AG09319 (cell line): ENCODE measurements at regions not wholly inside any gene's neighbourhood (a gene's known extent, or its start where the extent isn't known, plus 50 kb on each side); places are given as distances from the start of the nearest gene placed in this dataset.

Experiments
- DNase-seq: peaks from one replicate; pipeline ENCODE4 v3.0.0-alpha.2; 2010; ENCODE audit warnings: low read depth; ENCODE audit errors: extremely low read depth
- TF ChIP-seq, protein P1 (sequence below): IDR thresholded peaks from 2 replicates; pipeline ENCODE4 v1.5.1; 2011; ENCODE audit warnings: low read depth, mild to moderate bottlenecking, inconsistent platforms, low read length, moderate library complexity

- TF ChIP-seq, protein P1, sequence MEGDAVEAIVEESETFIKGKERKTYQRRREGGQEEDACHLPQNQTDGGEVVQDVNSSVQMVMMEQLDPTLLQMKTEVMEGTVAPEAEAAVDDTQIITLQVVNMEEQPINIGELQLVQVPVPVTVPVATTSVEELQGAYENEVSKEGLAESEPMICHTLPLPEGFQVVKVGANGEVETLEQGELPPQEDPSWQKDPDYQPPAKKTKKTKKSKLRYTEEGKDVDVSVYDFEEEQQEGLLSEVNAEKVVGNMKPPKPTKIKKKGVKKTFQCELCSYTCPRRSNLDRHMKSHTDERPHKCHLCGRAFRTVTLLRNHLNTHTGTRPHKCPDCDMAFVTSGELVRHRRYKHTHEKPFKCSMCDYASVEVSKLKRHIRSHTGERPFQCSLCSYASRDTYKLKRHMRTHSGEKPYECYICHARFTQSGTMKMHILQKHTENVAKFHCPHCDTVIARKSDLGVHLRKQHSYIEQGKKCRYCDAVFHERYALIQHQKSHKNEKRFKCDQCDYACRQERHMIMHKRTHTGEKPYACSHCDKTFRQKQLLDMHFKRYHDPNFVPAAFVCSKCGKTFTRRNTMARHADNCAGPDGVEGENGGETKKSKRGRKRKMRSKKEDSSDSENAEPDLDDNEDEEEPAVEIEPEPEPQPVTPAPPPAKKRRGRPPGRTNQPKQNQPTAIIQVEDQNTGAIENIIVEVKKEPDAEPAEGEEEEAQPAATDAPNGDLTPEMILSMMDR, result no peak
- DNase-seq, result no peak
Measured at GRCh38 chr13:34278780-34279179, 460.8 kb downstream of the RFC3 start.

GRCh38 chr13:34290661-34291060, 472.7 kb downstream of the RFC3 start:
- no peak for DNase-seq
- TF ChIP-seq, protein P1, result no peak

GRCh38 chr13:34294483-34295129, 476.7 kb downstream of the RFC3 start:
- DNase-seq, result no peak
- TF ChIP-seq, protein P1, result no peak

- no peak for DNase-seq
- TF ChIP-seq, protein P1, result no peak
Measured at GRCh38 chr13:34300559-34300958, 482.6 kb downstream of the RFC3 start.

DNA sequence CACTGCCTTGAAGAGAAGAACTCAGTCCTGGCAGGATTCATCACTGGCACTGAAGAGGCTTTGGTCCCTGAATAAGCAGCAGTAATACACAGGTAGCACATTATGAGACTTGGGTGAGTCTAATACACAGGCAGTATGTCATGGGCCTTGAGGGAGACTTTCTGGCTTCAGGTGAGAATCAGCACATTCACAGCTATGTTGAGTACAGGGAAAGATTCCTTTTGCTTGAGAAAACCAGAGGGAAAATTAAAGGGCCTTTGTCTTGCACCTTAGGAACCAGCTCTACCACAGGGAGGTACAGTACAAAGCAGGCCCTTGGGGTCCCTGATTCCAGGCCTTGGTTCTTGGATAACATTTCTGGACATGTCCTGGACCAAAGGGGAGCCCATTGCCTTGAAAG, 484.6 kb downstream of the RFC3 start:
- DNase-seq, result no peak
- TF ChIP-seq, protein P1, result no peak

DNA sequence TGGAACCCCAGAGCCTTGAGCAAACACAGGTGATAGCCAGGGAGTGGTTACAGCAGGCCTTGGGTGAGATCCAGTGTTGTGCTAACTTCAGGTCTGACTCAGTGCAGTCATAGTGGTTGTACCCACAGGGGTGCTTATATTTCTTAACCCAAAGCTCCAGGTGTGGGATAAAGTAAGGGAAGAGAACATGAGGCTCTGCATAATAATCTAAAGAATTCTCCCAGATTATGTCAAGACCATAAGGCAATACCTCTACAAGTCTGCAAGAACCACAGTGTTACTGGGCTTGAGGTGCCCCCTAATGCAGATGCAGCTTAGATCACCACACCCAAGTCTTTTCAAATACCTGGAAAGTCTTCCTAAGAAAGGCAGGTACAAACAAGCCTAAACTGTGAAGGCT, 485.4 kb downstream of the RFC3 start:
- TF ChIP-seq, protein P1, result no peak
- DNase-seq, result no peak

GRCh38 chr13:34307607-34308006, 489.7 kb downstream of the RFC3 start:
- DNase-seq, result no peak

More at GRCh38 chr13:34307607-34308006, 489.7 kb downstream of the RFC3 start:
- TF ChIP-seq, protein P1, result no peak
